Osteocyte (in vitro differentiated cells): ENCODE measurements at regions not wholly inside any gene's neighbourhood (a gene's known extent, or its start where the extent isn't known, plus 50 kb on each side); places are given as distances from the start of the nearest gene placed in this dataset.

Experiments
- DNase-seq: peaks from one replicate; pipeline ENCODE4 v3.0.0; 2021; ENCODE audit warnings: mixed read lengths; ENCODE audit not compliant: unreplicated experiment; ENCODE audit errors: extremely low spot score
- H3K27ac Mint-ChIP-seq: one replicate; pipeline ENCODE4 v1.8.0; 2021; ENCODE audit warnings: mild to moderate bottlenecking, mixed read lengths; ENCODE audit not compliant: unreplicated experiment
- H3K27me3 Mint-ChIP-seq: one replicate; pipeline ENCODE4 v1.8.0; 2021; ENCODE audit warnings: mixed read lengths; ENCODE audit not compliant: unreplicated experiment
- H3K36me3 Mint-ChIP-seq: one replicate; pipeline ENCODE4 v1.8.0; 2021; ENCODE audit warnings: mixed read lengths; ENCODE audit not compliant: unreplicated experiment
- H3K4me1 Mint-ChIP-seq: one replicate; pipeline ENCODE4 v1.8.0; 2021; ENCODE audit warnings: mixed read lengths; ENCODE audit not compliant: unreplicated experiment
- H3K4me3 Mint-ChIP-seq: one replicate; pipeline ENCODE4 v1.8.0; 2021; ENCODE audit warnings: mild to moderate bottlenecking, moderate library complexity, mixed read lengths; ENCODE audit not compliant: unreplicated experiment
- H3K9me3 Mint-ChIP-seq: one replicate; pipeline ENCODE4 v1.8.0; 2021; ENCODE audit warnings: mixed read lengths; ENCODE audit not compliant: unreplicated experiment
- TF ChIP-seq, protein P1 (sequence below): fragments of 200-600 bp; sonication (generic); IDR thresholded peaks from 2 replicates; pipeline ENCODE4 v1.5.0; 2021; ENCODE audit warnings: antibody characterized with exemption, mild to moderate bottlenecking, moderate library complexity

DNA sequence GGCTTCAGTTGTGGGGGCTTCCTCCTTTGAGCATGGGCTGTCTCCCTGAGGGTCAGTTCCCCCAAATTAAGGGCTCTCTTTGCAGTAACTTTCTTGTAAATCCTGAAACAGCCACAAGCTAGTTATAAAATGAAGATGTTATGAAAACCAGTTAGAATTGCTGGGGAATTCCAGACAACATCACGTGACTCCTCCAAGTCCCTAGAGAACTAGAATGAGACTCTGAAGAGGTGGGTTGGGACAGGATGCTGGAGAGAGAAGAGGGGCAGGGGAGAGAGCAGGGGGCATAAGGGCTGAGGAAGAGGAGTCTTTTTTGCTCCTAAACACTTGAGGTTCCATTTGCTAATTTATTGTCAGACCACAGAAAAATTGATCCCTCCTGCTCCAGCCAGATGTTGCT lies 380.3 kb downstream of the DHX35 start:
- TF ChIP-seq, protein P1, sequence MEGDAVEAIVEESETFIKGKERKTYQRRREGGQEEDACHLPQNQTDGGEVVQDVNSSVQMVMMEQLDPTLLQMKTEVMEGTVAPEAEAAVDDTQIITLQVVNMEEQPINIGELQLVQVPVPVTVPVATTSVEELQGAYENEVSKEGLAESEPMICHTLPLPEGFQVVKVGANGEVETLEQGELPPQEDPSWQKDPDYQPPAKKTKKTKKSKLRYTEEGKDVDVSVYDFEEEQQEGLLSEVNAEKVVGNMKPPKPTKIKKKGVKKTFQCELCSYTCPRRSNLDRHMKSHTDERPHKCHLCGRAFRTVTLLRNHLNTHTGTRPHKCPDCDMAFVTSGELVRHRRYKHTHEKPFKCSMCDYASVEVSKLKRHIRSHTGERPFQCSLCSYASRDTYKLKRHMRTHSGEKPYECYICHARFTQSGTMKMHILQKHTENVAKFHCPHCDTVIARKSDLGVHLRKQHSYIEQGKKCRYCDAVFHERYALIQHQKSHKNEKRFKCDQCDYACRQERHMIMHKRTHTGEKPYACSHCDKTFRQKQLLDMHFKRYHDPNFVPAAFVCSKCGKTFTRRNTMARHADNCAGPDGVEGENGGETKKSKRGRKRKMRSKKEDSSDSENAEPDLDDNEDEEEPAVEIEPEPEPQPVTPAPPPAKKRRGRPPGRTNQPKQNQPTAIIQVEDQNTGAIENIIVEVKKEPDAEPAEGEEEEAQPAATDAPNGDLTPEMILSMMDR: no peak
- Mint-ChIP-seq H3K36me3 (no peaks in the 10 kb centered on the region), H3K27me3 (no peaks in the 10 kb centered on the region), H3K4me3 (no peak overlapping the region), H3K9me3 (peaks cover 6% of the 10 kb centered on the region), H3K4me1 (peaks cover 2% of the 10 kb centered on the region), H3K27ac (no peak overlapping the region)
- DNase-seq: no peak

DNA sequence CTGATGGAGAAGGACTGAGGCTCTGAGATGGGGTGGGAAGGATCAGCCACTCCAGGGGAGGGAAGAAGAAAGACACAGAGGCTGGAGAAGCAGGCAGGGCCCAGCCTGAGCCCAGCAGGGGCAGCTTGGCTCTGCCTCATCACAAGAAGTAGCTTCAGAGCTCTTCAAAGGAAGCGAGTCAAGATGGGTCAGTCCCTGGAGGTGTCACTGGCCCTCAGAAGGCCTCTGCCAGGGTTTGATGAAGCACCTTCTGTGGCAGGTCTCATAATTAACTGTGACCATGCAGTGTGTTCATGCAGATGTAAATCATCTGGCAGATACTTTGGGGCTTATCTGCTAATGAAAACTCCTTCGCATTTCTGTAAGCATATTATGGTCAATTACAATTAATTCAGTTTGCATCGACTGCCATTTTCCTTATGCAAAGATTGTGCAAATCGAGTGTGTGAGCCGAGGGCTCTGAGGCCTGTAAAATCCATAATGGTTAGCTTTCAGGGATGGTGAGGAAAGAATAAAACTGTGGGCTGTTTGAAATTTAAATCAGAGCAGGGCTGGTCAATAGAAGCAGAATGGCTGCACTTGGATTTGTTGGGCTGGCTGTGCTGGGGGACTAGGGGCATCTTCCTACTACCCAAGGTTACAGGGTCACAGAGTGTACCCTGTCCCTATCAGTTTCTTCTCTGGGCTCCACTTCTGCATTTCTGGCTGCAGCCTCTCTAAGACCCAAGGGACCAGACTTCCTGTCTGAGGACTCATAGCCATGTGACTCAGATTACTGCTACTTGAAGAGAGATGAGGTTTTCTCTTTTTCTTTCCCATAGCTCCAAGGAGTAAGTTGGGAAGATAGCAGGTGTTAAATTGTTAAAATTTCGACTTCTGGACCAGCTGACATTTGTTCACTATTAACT lies 376.6 kb downstream of the DHX35 start:
- H3K9me3 Mint-ChIP-seq: peaks cover 5% of the 10 kb centered on the region

DNA sequence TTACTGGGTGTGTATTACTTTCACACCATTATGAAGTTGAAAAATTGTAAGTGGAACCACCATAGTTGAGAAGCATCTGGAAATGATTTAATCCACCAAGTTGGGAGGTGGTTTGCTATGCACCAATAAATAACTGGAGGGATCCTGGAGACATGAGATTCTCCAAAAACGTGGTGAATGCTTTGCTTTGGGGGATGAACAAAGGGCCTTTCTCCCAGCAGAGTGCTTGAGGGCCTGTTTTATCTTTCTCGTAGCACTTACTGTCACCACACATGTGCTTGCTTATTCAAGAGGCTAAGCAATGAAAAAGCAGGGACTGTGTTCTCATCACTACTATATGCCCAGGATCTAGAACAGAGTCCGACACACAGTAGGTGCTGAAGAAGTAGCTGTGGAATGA lies 371.1 kb downstream of the DHX35 start:
- H3K4me1 Mint-ChIP-seq: no peaks in the 10 kb centered on the region
- DNase-seq: no peak
- no peaks in the 10 kb centered on the region for H3K9me3 Mint-ChIP-seq
- peaks cover 14% of the 10 kb centered on the region for H3K27me3 Mint-ChIP-seq
- TF ChIP-seq, protein P1: no peak
- H3K4me3 Mint-ChIP-seq: no peak overlapping the region
- no peaks in the 10 kb centered on the region for H3K36me3 Mint-ChIP-seq
- no peak overlapping the region for H3K27ac Mint-ChIP-seq

More for the DNA sequence above, 376.6 kb downstream of the DHX35 start:
- TF ChIP-seq, protein P1: no peak
- Mint-ChIP-seq H3K4me1 (peaks cover 2% of the 10 kb centered on the region), H3K36me3 (no peaks in the 10 kb centered on the region), H3K4me3 (no peak overlapping the region), H3K27ac (no peak overlapping the region), H3K27me3 (peaks cover 7% of the 10 kb centered on the region)
- DNase-seq: no peak

DNA sequence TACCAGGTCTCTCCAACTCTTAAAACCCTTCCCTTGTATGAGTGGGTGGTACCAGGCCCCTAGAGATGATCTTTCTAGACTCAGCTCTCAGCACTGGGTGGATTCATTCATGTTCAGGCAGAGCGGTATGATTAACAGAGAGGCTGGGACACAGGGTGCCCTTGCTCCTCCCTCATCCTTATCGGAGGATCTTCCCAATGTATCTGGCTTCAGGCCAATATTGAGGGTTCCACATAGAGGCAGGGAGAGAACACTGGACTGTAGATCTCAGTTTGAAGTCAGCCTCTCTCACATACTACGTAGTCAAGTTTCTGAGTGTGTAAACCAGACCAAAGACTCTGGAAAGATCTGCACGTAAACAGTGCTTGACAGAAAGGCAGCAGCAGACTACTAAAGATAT lies 366.2 kb downstream of the DHX35 start:
- H3K9me3 Mint-ChIP-seq: no peaks in the 10 kb centered on the region
- H3K27me3 Mint-ChIP-seq: peaks cover 17% of the 10 kb centered on the region
- H3K27ac Mint-ChIP-seq: no peak overlapping the region
- DNase-seq: no peak
- TF ChIP-seq, protein P1: no peak
- H3K36me3 Mint-ChIP-seq: no peaks in the 10 kb centered on the region
- no peaks in the 10 kb centered on the region for H3K4me1 Mint-ChIP-seq
- H3K4me3 Mint-ChIP-seq: no peak overlapping the region

DNA sequence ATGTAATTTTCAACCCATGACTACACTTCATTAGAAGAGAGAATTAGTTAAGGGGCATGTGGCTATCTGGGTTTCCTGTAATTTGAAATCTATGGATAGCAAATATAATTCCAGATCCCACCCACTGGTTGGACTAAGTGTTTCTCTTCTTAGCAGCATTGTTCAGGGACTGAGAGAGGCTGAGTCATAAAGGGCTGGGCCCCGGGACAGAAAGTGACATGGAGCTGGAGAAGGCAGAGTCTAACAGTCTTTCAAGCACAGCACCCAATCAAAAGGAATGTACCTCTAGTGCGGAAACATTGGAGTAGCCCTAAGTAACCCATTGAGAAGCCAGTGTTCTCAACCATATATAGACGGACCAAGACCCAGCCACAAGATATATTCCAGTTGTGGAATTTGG lies 363.9 kb downstream of the DHX35 start:
- Mint-ChIP-seq H3K4me1 (no peaks in the 10 kb centered on the region), H3K4me3 (no peak overlapping the region), H3K27ac (no peak overlapping the region), H3K27me3 (peaks cover 27% of the 10 kb centered on the region), H3K36me3 (no peaks in the 10 kb centered on the region), H3K9me3 (no peaks in the 10 kb centered on the region)
- TF ChIP-seq, protein P1: no peak
- DNase-seq: no peak
